B cell (primary cell): ENCODE measurements at regions not wholly inside any gene's neighbourhood (a gene's known extent, or its start where the extent isn't known, plus 50 kb on each side); places are given as distances from the start of the nearest gene placed in this dataset.

Experiments
- CTCF ChIP-seq: fragments of 200-600 bp; IDR thresholded peaks from one replicate; pipeline ENCODE4 v1.8.0; 2022; ENCODE audit warnings: antibody characterized with exemption, mild to moderate bottlenecking
- EZH2 ChIP-seq: IDR thresholded peaks from 2 replicates; pipeline ENCODE4 v1.6.1; 2012; ENCODE audit warnings: borderline replicate concordance, low read depth, mild to moderate bottlenecking, moderate library complexity, low read length; ENCODE audit not compliant: insufficient read depth, poor library complexity, severe bottlenecking

- no peak for TF ChIP-seq CTCF
- TF ChIP-seq EZH2: no peak
Observed at GRCh38 chr11:38153985-38154384, 1555.9 kb upstream of the RAG2 start.
